Progenitor cell of endocrine pancreas (in vitro differentiated cells): ENCODE measurements at regions not wholly inside any gene's neighbourhood (a gene's known extent, or its start where the extent isn't known, plus 50 kb on each side); places are given as distances from the start of the nearest gene placed in this dataset.

Experiments
- DNase-seq: peaks from one replicate; pipeline ENCODE4 v3.0.0; 2021; ENCODE audit warnings: low spot score; ENCODE audit not compliant: unreplicated experiment
- H3K27ac Mint-ChIP-seq: 2 replicates; pipeline ENCODE4 v1.8.0; 2021; ENCODE audit warnings: mild to moderate bottlenecking, moderate library complexity, mixed read lengths
- H3K27me3 Mint-ChIP-seq: 2 replicates; pipeline ENCODE4 v1.8.0; 2021; ENCODE audit warnings: mixed read lengths
- H3K36me3 Mint-ChIP-seq: 2 replicates; pipeline ENCODE4 v1.8.0; 2022; ENCODE audit warnings: mixed read lengths; ENCODE audit not compliant: insufficient read depth
- H3K4me1 Mint-ChIP-seq: 2 replicates; pipeline ENCODE4 v1.8.0; 2021; ENCODE audit warnings: low read depth, mixed read lengths
- H3K4me3 Mint-ChIP-seq: 2 replicates; pipeline ENCODE4 v1.8.0; 2021; ENCODE audit warnings: low read depth, mild to moderate bottlenecking, moderate library complexity, mixed read lengths
- H3K9me3 Mint-ChIP-seq: 2 replicates; pipeline ENCODE4 v1.8.0; 2021; ENCODE audit warnings: low read depth, mixed read lengths
- CTCF ChIP-seq: fragments of 200-600 bp; sonication (generic); IDR thresholded peaks from one replicate; pipeline ENCODE4 v1.5.0; 2021; ENCODE audit warnings: antibody characterized with exemption, mild to moderate bottlenecking; ENCODE audit not compliant: unreplicated experiment

- Mint-ChIP-seq H3K27me3 (no peaks in the 10 kb centered on the region), H3K27ac (no peak overlapping the region), H3K9me3 (peaks cover 4% of the 10 kb centered on the region), H3K4me3 (no peak overlapping the region), H3K4me1 (no peaks in the 10 kb centered on the region), H3K36me3 (no peaks in the 10 kb centered on the region)
- no peak for DNase-seq
- no peak for TF ChIP-seq CTCF
Measured at GRCh38 chr9:109989296-109989695, 209.3 kb downstream of the PALM2AKAP2 start.

- Mint-ChIP-seq H3K27me3 (no peaks in the 10 kb centered on the region), H3K9me3 (peaks cover 10% of the 10 kb centered on the region), H3K4me1 (no peaks in the 10 kb centered on the region), H3K27ac (no peak overlapping the region), H3K4me3 (no peak overlapping the region), H3K36me3 (no peaks in the 10 kb centered on the region)
- no peak for DNase-seq
- no peak for TF ChIP-seq CTCF
Measured at GRCh38 chr9:109990541-109990940, 210.5 kb downstream of the PALM2AKAP2 start.

GRCh38 chr9:109992293-109992692 lies 212.3 kb downstream of the PALM2AKAP2 start:
- DNase-seq = no peak
- no peak for TF ChIP-seq CTCF
- H3K9me3 Mint-ChIP-seq = peaks cover 11% of the 10 kb centered on the region
- no peak overlapping the region for H3K4me3 Mint-ChIP-seq
- H3K27ac Mint-ChIP-seq = no peak overlapping the region
- no peaks in the 10 kb centered on the region for H3K4me1 Mint-ChIP-seq
- no peaks in the 10 kb centered on the region for H3K36me3 Mint-ChIP-seq
- H3K27me3 Mint-ChIP-seq = no peaks in the 10 kb centered on the region

GRCh38 chr9:109993250-109993978 lies 213.4 kb downstream of the PALM2AKAP2 start:
- Mint-ChIP-seq H3K36me3 (no peaks in the 10 kb centered on the region), H3K4me1 (no peaks in the 10 kb centered on the region), H3K27me3 (no peaks in the 10 kb centered on the region), H3K4me3 (no peak overlapping the region), H3K9me3 (peaks cover 7% of the 10 kb centered on the region), H3K27ac (no peak overlapping the region)
- DNase-seq = no peak
- no peak for TF ChIP-seq CTCF

- H3K9me3 Mint-ChIP-seq = peaks cover 7% of the 10 kb centered on the region
- TF ChIP-seq CTCF = no peak
- no peaks in the 10 kb centered on the region for H3K4me1 Mint-ChIP-seq
- H3K27me3 Mint-ChIP-seq = no peaks in the 10 kb centered on the region
- H3K4me3 Mint-ChIP-seq = no peak overlapping the region
- H3K36me3 Mint-ChIP-seq = no peaks in the 10 kb centered on the region
- H3K27ac Mint-ChIP-seq = no peak overlapping the region
- no peak for DNase-seq
Measured at GRCh38 chr9:109994141-109994540, 213.8 kb downstream of the C9orf152 start.
